GM12878 (cell line): ENCODE measurements at regions not wholly inside any gene's neighbourhood (a gene's known extent, or its start where the extent isn't known, plus 50 kb on each side); places are given as distances from the start of the nearest gene placed in this dataset.

Experiments used
- ATAC-seq: fragments of 200-7000 bp; cut with Tn5 transposase; 3 replicates; pipeline ENCODE4 v1.9.1; 2020; ENCODE audit warnings: mild to moderate bottlenecking, moderate library complexity
- BruUV-seq: library from RNA; stranded (reverse); fragments of 400-500 nt; replicated peaks from 2 replicates; lab custom pipeline; 2021; lab: Mats Ljungman, UMichigan
- CTCF ChIA-PET: fragments of 300-600 bp; sonication (Branson Sonifier 250); formaldehyde crosslinking; extraction: SDS; loops from one replicate; lab custom pipeline; 2021; ENCODE audit warnings: inconsistent platforms; lab: Yijun Ruan, JAX
- POLR2A ChIA-PET: fragments of 350-600 bp; formaldehyde crosslinking; extraction: SDS; loops from one replicate; lab custom pipeline; 2021; ENCODE audit warnings: inconsistent platforms; lab: Charles Lee
- RAD21 ChIA-PET: fragments of 300-600 bp; sonication (Branson Sonifier 250); formaldehyde crosslinking; loops from one replicate; lab custom pipeline; 2023; ENCODE audit warnings: antibody characterized with exemption; ENCODE audit not compliant: unreplicated experiment; lab: Charles Lee
- SMC1A ChIA-PET: fragments of 300-600 bp; sonication (Branson Sonifier 250); formaldehyde crosslinking; loops from one replicate; lab custom pipeline; 2023; ENCODE audit not compliant: unreplicated experiment, uncharacterized antibody; lab: Charles Lee
- DNase-seq: peaks from one replicate; pipeline ENCODE4 v3.0.0-alpha.2; 2011; ENCODE audit warnings: low read depth, low spot score
- FAIRE-seq: peaks from 3 replicates; lab custom pipeline; 2011; peaks lifted over from hg19 to GRCh38; lab: Jason Lieb, UNC
- H2AFZ ChIP-seq: 2 replicates; pipeline ENCODE4 v1.6.0; 2011; ENCODE audit warnings: low read depth, low read length, control low read depth; ENCODE audit not compliant: control insufficient read depth
- H3K27ac ChIP-seq: 2 replicates; pipeline ENCODE4 v1.5.1; 2011; ENCODE audit warnings: control low read depth; ENCODE audit not compliant: control insufficient read depth, insufficient read depth
- H3K27me3 ChIP-seq, 2 experiments: replicated peaks in 1 of 2; 2 replicates each; pipeline versions ENCODE4 v1.6.0 to v1.6.1; 2011; ENCODE audit warnings: low read length in 1 of 2; ENCODE audit not compliant: control insufficient read depth in 2 of 2, insufficient read depth in 2 of 2
- H3K36me3 ChIP-seq, 2 experiments: 2 replicates each; pipeline ENCODE4 v1.5.1; 2011; ENCODE audit warnings: low read length in 1 of 2; ENCODE audit not compliant: control insufficient read depth in 2 of 2, insufficient read depth in 2 of 2
- H3K4me1 ChIP-seq: 2 replicates; pipeline ENCODE4 v1.6.1; 2011; ENCODE audit warnings: mild to moderate bottlenecking, low read length, moderate library complexity, mixed read lengths; ENCODE audit not compliant: control insufficient read depth, insufficient read depth
- H3K4me2 ChIP-seq: 2 replicates; pipeline ENCODE4 v1.6.0; 2011; ENCODE audit warnings: control low read depth; ENCODE audit not compliant: control insufficient read depth, insufficient read depth
- H3K4me3 ChIP-seq: fragments of 200-600 bp; sonication (generic); 2 replicates; pipeline ENCODE4 v1.5.1; 2016
- H3K79me2 ChIP-seq: 2 replicates; pipeline ENCODE4 v1.6.0; 2011; ENCODE audit warnings: low read length; ENCODE audit not compliant: control insufficient read depth, insufficient read depth
- H3K9ac ChIP-seq: 2 replicates; pipeline ENCODE4 v1.8.0; 2011; ENCODE audit warnings: low read length, control low read depth, mixed read lengths; ENCODE audit not compliant: control insufficient read depth, insufficient read depth
- H3K9me3 ChIP-seq: replicated peaks from 3 replicates; pipeline ENCODE4 v1.5.1; 2011; ENCODE audit warnings: mild to moderate bottlenecking, low read length; ENCODE audit not compliant: control insufficient read depth, insufficient read depth
- H4K20me1 ChIP-seq: 2 replicates; pipeline ENCODE4 v1.6.0; 2011; ENCODE audit not compliant: control insufficient read depth, insufficient read depth
- CBFB ChIP-seq: IDR thresholded peaks from 2 replicates; pipeline ENCODE4 v1.6.1; 2016; ENCODE audit warnings: antibody characterized with exemption, low read depth
- HDAC2 ChIP-seq: fragments of 200-600 bp; sonication (generic); IDR thresholded peaks from 2 replicates; pipeline ENCODE4 v1.6.1; 2017
- KLF5 ChIP-seq: fragments of 450-650 bp; IDR thresholded peaks from 2 replicates; pipeline ENCODE4 v1.6.1; 2014; ENCODE audit warnings: mild to moderate bottlenecking; ENCODE audit not compliant: partially characterized antibody
- PML ChIP-seq: IDR thresholded peaks from 2 replicates; pipeline ENCODE4 v1.6.1; 2012; ENCODE audit warnings: low read length, inconsistent platforms
- RAD51 ChIP-seq: fragments of 450-650 bp; IDR thresholded peaks from 2 replicates; pipeline ENCODE4 v1.6.1; 2016; ENCODE audit warnings: moderate library complexity, mild to moderate bottlenecking, inconsistent platforms
- RUNX3 ChIP-seq: IDR thresholded peaks from 2 replicates; pipeline ENCODE4 v1.6.1; 2012; ENCODE audit warnings: low read length, inconsistent platforms
- SUPT20H ChIP-seq: IDR thresholded peaks from 2 replicates; pipeline ENCODE4 v1.6.1; 2011; ENCODE audit warnings: low read depth, mild to moderate bottlenecking, low read length, moderate library complexity, borderline replicate concordance; ENCODE audit not compliant: control insufficient read depth
- TARDBP ChIP-seq: IDR thresholded peaks from 2 replicates; pipeline ENCODE4 v1.6.1; 2016; ENCODE audit warnings: borderline replicate concordance
- TCF7 ChIP-seq: IDR thresholded peaks from 2 replicates; pipeline ENCODE4 v1.6.1; 2014; ENCODE audit warnings: antibody characterized with exemption, borderline replicate concordance
- ZZZ3 ChIP-seq: IDR thresholded peaks from 2 replicates; pipeline ENCODE4 v1.6.1; 2011; ENCODE audit warnings: low read depth; ENCODE audit not compliant: control insufficient read depth, insufficient read length
- WGBS: methylation state at CpG from one replicate; pipeline ENCODE4 v1.1.6; 2016; ENCODE audit warnings: low lambda C conversion rate; ENCODE audit not compliant: insufficient replicate concordance, insufficient coverage; ENCODE audit errors: missing lambda C conversion rate; 5-methylcytosine and 5-hydroxymethylcytosine counted together
- in situ Hi-C: fragments of 300-500 bp; cut with MboI; formaldehyde crosslinking; loops from 9 replicates; pipeline ENCODE4 v1.14.3; 2018; ENCODE audit warnings: mixed read lengths
- intact Hi-C: fragments of 100-400 bp; cut with micrococcal nuclease; formaldehyde crosslinking; loops from one replicate; pipeline ENCODE4 v1.14.2; 2022; ENCODE audit not compliant: unreplicated experiment
- TF ChIP-seq, protein P1 (sequence below): IDR thresholded peaks from 2 replicates; pipeline ENCODE4 v1.6.1; 2012; ENCODE audit warnings: mild to moderate bottlenecking, low read depth, low read length
- TF ChIP-seq, protein P2 (sequence below): fragments of 450-650 bp; IDR thresholded peaks from 2 replicates; pipeline ENCODE4 v1.6.1; 2016; ENCODE audit warnings: mild to moderate bottlenecking
- TF ChIP-seq, protein P3 (sequence below): IDR thresholded peaks from 2 replicates; pipeline ENCODE4 v1.6.1; 2011; ENCODE audit warnings: low read depth, mild to moderate bottlenecking, low read length, moderate library complexity, borderline replicate concordance; ENCODE audit errors: extremely low read depth
- TF ChIP-seq, protein P4 (sequence below): fragments of 450-650 bp; conservative IDR thresholded peaks from 2 replicates; pipeline ENCODE4 v1.6.1; 2017; ENCODE audit warnings: mild to moderate bottlenecking, moderate library complexity

DNA sequence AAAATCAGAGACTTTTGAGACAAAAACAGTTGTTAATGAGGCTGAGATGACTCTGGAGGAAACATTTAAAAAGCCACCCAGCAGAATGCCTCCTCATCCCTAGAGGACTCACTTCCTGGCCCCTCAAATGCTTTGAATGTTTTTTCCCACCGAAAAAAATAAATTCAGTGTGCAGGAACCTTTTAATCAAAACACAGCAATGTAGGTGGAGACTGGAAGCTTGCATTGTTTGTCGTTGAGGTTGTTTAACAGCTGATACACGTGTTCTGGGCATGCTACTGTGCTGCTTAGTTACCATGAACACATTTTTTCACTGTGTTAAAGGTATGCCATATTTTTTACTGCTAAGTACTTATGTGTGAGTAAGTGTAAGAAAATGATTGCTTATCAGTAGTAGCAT lies 65.7 kb upstream of the ADCY2 start:
- intact Hi-C loops: no loop called here
- Histone ChIP-seq H3K4me2 (no peak overlapping the region), H3K36me3 (no peaks in the 10 kb centered on the region), H2AFZ (no peak overlapping the region), H3K27ac (no peak overlapping the region), H4K20me1 (no peaks in the 10 kb centered on the region), H3K9me3 (no peaks in the 10 kb centered on the region), H3K4me1 (no peaks in the 10 kb centered on the region), H3K4me3 (no peak overlapping the region), H3K9ac (no peak overlapping the region), H3K27me3 (no peaks in the 10 kb centered on the region), H3K79me2 (no peaks in the 10 kb centered on the region)
- POLR2A ChIA-PET: no interaction called here
- in situ Hi-C loops: no loop called here
- no peak for TF ChIP-seq ZZZ3
- no peak for TF ChIP-seq TARDBP
- TF ChIP-seq, protein P1, sequence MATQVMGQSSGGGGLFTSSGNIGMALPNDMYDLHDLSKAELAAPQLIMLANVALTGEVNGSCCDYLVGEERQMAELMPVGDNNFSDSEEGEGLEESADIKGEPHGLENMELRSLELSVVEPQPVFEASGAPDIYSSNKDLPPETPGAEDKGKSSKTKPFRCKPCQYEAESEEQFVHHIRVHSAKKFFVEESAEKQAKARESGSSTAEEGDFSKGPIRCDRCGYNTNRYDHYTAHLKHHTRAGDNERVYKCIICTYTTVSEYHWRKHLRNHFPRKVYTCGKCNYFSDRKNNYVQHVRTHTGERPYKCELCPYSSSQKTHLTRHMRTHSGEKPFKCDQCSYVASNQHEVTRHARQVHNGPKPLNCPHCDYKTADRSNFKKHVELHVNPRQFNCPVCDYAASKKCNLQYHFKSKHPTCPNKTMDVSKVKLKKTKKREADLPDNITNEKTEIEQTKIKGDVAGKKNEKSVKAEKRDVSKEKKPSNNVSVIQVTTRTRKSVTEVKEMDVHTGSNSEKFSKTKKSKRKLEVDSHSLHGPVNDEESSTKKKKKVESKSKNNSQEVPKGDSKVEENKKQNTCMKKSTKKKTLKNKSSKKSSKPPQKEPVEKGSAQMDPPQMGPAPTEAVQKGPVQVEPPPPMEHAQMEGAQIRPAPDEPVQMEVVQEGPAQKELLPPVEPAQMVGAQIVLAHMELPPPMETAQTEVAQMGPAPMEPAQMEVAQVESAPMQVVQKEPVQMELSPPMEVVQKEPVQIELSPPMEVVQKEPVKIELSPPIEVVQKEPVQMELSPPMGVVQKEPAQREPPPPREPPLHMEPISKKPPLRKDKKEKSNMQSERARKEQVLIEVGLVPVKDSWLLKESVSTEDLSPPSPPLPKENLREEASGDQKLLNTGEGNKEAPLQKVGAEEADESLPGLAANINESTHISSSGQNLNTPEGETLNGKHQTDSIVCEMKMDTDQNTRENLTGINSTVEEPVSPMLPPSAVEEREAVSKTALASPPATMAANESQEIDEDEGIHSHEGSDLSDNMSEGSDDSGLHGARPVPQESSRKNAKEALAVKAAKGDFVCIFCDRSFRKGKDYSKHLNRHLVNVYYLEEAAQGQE: no peak
- TF ChIP-seq PML: no peak
- TF ChIP-seq HDAC2: no peak
- no peak for TF ChIP-seq RAD51
- TF ChIP-seq RUNX3: no peak
- TF ChIP-seq, protein P2, sequence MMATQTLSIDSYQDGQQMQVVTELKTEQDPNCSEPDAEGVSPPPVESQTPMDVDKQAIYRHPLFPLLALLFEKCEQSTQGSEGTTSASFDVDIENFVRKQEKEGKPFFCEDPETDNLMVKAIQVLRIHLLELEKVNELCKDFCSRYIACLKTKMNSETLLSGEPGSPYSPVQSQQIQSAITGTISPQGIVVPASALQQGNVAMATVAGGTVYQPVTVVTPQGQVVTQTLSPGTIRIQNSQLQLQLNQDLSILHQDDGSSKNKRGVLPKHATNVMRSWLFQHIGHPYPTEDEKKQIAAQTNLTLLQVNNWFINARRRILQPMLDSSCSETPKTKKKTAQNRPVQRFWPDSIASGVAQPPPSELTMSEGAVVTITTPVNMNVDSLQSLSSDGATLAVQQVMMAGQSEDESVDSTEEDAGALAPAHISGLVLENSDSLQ: no peak
- TF ChIP-seq TCF7: no peak
- no peak for TF ChIP-seq KLF5
- TF ChIP-seq CBFB: no peak
- TF ChIP-seq, protein P3, sequence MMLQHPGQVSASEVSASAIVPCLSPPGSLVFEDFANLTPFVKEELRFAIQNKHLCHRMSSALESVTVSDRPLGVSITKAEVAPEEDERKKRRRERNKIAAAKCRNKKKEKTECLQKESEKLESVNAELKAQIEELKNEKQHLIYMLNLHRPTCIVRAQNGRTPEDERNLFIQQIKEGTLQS: no peak
- TF ChIP-seq SUPT20H: no peak
- TF ChIP-seq, protein P4, sequence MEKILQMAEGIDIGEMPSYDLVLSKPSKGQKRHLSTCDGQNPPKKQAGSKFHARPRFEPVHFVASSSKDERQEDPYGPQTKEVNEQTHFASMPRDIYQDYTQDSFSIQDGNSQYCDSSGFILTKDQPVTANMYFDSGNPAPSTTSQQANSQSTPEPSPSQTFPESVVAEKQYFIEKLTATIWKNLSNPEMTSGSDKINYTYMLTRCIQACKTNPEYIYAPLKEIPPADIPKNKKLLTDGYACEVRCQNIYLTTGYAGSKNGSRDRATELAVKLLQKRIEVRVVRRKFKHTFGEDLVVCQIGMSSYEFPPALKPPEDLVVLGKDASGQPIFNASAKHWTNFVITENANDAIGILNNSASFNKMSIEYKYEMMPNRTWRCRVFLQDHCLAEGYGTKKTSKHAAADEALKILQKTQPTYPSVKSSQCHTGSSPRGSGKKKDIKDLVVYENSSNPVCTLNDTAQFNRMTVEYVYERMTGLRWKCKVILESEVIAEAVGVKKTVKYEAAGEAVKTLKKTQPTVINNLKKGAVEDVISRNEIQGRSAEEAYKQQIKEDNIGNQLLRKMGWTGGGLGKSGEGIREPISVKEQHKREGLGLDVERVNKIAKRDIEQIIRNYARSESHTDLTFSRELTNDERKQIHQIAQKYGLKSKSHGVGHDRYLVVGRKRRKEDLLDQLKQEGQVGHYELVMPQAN: no peak
- ATAC-seq: no peak
- CTCF ChIA-PET: no interaction called here
- FAIRE-seq: no peak
- BruUV-seq: no TSS peak
- no peak for DNase-seq
- 15% methylated on average over 3 of the region's 3 CpGs for WGBS
- RAD21 ChIA-PET: no interaction called here
- SMC1A ChIA-PET: no interaction called here
